Loucy (cell line): ENCODE measurements at regions not wholly inside any gene's neighbourhood (a gene's known extent, or its start where the extent isn't known, plus 50 kb on each side); places are given as distances from the start of the nearest gene placed in this dataset.
"Not testable (repeated sequence)": the region's sequence is repeated elsewhere in the genome, so short reads cannot be mapped to it uniquely, and the experiment has no call there.

Experiments used
- CTCF ChIP-seq: fragments of 200-600 bp; sonication (generic); conservative IDR thresholded peaks from 2 replicates; pipeline ENCODE4 v1.5.1; 2014; ENCODE audit warnings: mild to moderate bottlenecking, antibody characterized with exemption, low read length
- EZH2phosphoT487 ChIP-seq: fragments of 200-600 bp; IDR thresholded peaks from 2 replicates; pipeline ENCODE4 v1.6.1; 2018; ENCODE audit warnings: antibody characterized with exemption, mild to moderate bottlenecking, moderate library complexity, borderline replicate concordance

GRCh38 chr7:153412114-153412823, 639.9 kb upstream of the DPP6 start:
- not testable (repeated sequence) for TF ChIP-seq EZH2phosphoT487, CTCF
